WTC11 (cell line): ENCODE measurements at regions not wholly inside any gene's neighbourhood (a gene's known extent, or its start where the extent isn't known, plus 50 kb on each side); places are given as distances from the start of the nearest gene placed in this dataset.

ENCODE experiments used
- ATAC-seq: fragments of 200-7000 bp; cut with Tn5 transposase; 2 replicates; pipeline ENCODE4 v1.10.0; 2021; ENCODE audit warnings: mild to moderate bottlenecking, moderate library complexity
- CTCF ChIA-PET: fragments of 300-600 bp; sonication (Branson Sonifier 250); formaldehyde crosslinking; loops from one replicate; lab custom pipeline; 2021; ENCODE audit warnings: antibody characterized with exemption; lab: Charles Lee
- POLR2A ChIA-PET: fragments of 350-600 bp; sonication (Branson Sonifier 250); formaldehyde crosslinking; loops from one replicate; lab custom pipeline; 2021; ENCODE audit warnings: antibody characterized with exemption; lab: Charles Lee
- DNase-seq: peaks from one replicate; pipeline ENCODE4 v3.0.0; 2021; ENCODE audit warnings: low spot score
- H3K27ac Mint-ChIP-seq: 2 replicates; pipeline ENCODE4 v1.8.0; 2021; ENCODE audit warnings: mixed read lengths
- H3K27me3 Mint-ChIP-seq: 2 replicates; pipeline ENCODE4 v1.8.0; 2021; ENCODE audit warnings: low read depth, mild to moderate bottlenecking, moderate library complexity, mixed read lengths
- H3K36me3 Mint-ChIP-seq: 2 replicates; pipeline ENCODE4 v1.8.0; 2021; ENCODE audit warnings: mixed read lengths
- H3K4me1 Mint-ChIP-seq: 2 replicates; pipeline ENCODE4 v1.8.0; 2022; ENCODE audit warnings: mixed read lengths
- H3K4me3 Mint-ChIP-seq: 2 replicates; pipeline ENCODE4 v1.8.0; 2021; ENCODE audit warnings: mild to moderate bottlenecking, moderate library complexity, mixed read lengths
- H3K9me3 Mint-ChIP-seq: 2 replicates; pipeline ENCODE4 v1.8.0; 2021; ENCODE audit warnings: mixed read lengths
- ATF3 ChIP-seq: sonication (generic); formaldehyde crosslinking; conservative IDR thresholded peaks from 2 replicates; pipeline ENCODE4 v1.8.1; 2022; ENCODE audit warnings: mild to moderate bottlenecking, missing genetic modification reagents
- CREM ChIP-seq: sonication (generic); formaldehyde crosslinking; IDR thresholded peaks from 2 replicates; pipeline ENCODE4 v1.8.1; 2022; ENCODE audit warnings: mild to moderate bottlenecking, missing genetic modification reagents, moderate library complexity
- E2F5 ChIP-seq: sonication (generic); formaldehyde crosslinking; IDR thresholded peaks from 2 replicates; pipeline ENCODE4 v1.8.1; 2022; ENCODE audit warnings: mild to moderate bottlenecking, moderate library complexity, missing genetic modification reagents
- ERG ChIP-seq: fragments of 250-450 bp; sonication (Bioruptor Pico); IDR thresholded peaks from 2 replicates; pipeline ENCODE4 v1.8.0; 2021; ENCODE audit warnings: mild to moderate bottlenecking
- ESRRA ChIP-seq: sonication (generic); formaldehyde crosslinking; IDR thresholded peaks from 2 replicates; pipeline ENCODE4 v1.8.1; 2022; ENCODE audit warnings: mild to moderate bottlenecking, missing genetic modification reagents, borderline replicate concordance
- FOXJ3 ChIP-seq: sonication (generic); formaldehyde crosslinking; IDR thresholded peaks from 2 replicates; pipeline ENCODE4 v1.9.0; 2021; ENCODE audit warnings: missing genetic modification reagents, mild to moderate bottlenecking, borderline replicate concordance
- GABPB1 ChIP-seq: sonication (generic); formaldehyde crosslinking; IDR thresholded peaks from 2 replicates; pipeline ENCODE4 v1.8.1; 2023; ENCODE audit warnings: mild to moderate bottlenecking, missing genetic modification reagents
- GRHL2 ChIP-seq: fragments of 250-450 bp; sonication (Bioruptor Pico); IDR thresholded peaks from 2 replicates; pipeline ENCODE4 v1.8.0; 2022; ENCODE audit warnings: mild to moderate bottlenecking, moderate library complexity; ENCODE audit not compliant: insufficient replicate concordance, severe bottlenecking
- HMGA2 ChIP-seq: fragments of 250-450 bp; sonication (Bioruptor Pico); IDR thresholded peaks from 2 replicates; pipeline ENCODE4 v1.4.0; 2021; ENCODE audit warnings: mild to moderate bottlenecking, moderate library complexity
- HMGXB4 ChIP-seq: sonication (generic); formaldehyde crosslinking; IDR thresholded peaks from 2 replicates; pipeline ENCODE4 v1.8.1; 2023; ENCODE audit warnings: mild to moderate bottlenecking, moderate library complexity, missing genetic modification reagents
- JAZF1 ChIP-seq: fragments of 250-450 bp; sonication (Bioruptor Pico); IDR thresholded peaks from 2 replicates; pipeline ENCODE4 v1.9.0; 2021; ENCODE audit warnings: moderate library complexity, mild to moderate bottlenecking, inconsistent platforms
- NR1H2 ChIP-seq: sonication (generic); formaldehyde crosslinking; IDR thresholded peaks from 2 replicates; pipeline ENCODE4 v1.9.0; 2021; ENCODE audit warnings: mild to moderate bottlenecking, moderate library complexity, missing genetic modification reagents
- NR3C1 ChIP-seq: sonication (generic); formaldehyde crosslinking; conservative IDR thresholded peaks from 2 replicates; pipeline ENCODE4 v1.8.1; 2023; ENCODE audit warnings: low read depth, mild to moderate bottlenecking, missing genetic modification reagents
- OVOL2 ChIP-seq: fragments of 250-450 bp; sonication (Bioruptor Pico); IDR thresholded peaks from 2 replicates; pipeline ENCODE4 v1.9.0; 2021; ENCODE audit warnings: mild to moderate bottlenecking, borderline replicate concordance
- PRDM15 ChIP-seq: sonication (generic); formaldehyde crosslinking; IDR thresholded peaks from 2 replicates; pipeline ENCODE4 v1.8.0; 2022; ENCODE audit warnings: missing genetic modification reagents
- PREB ChIP-seq: sonication (generic); formaldehyde crosslinking; IDR thresholded peaks from 2 replicates; pipeline ENCODE4 v1.8.1; 2022; ENCODE audit warnings: mild to moderate bottlenecking, missing genetic modification reagents, moderate library complexity, borderline replicate concordance
- STAT6 ChIP-seq: sonication (generic); formaldehyde crosslinking; conservative IDR thresholded peaks from 2 replicates; pipeline ENCODE4 v1.8.1; 2023; ENCODE audit warnings: mild to moderate bottlenecking, low read depth, missing genetic modification reagents, moderate library complexity
- TEAD4 ChIP-seq: sonication (generic); formaldehyde crosslinking; IDR thresholded peaks from 2 replicates; pipeline ENCODE4 v1.8.0; 2022; ENCODE audit warnings: mild to moderate bottlenecking, missing genetic modification reagents
- USF1 ChIP-seq: sonication (generic); formaldehyde crosslinking; IDR thresholded peaks from 2 replicates; pipeline ENCODE4 v1.8.0; 2022; ENCODE audit warnings: mild to moderate bottlenecking, missing genetic modification reagents
- ZMAT4 ChIP-seq: fragments of 250-450 bp; sonication (Bioruptor Pico); IDR thresholded peaks from 2 replicates; pipeline ENCODE4 v1.9.0; 2021; ENCODE audit warnings: mild to moderate bottlenecking
- ZNF219 ChIP-seq: sonication (generic); formaldehyde crosslinking; IDR thresholded peaks from 2 replicates; pipeline ENCODE4 v1.8.0; 2023; ENCODE audit warnings: missing genetic modification reagents, mild to moderate bottlenecking, borderline replicate concordance
- ZNF317 ChIP-seq: sonication (generic); formaldehyde crosslinking; IDR thresholded peaks from 2 replicates; pipeline ENCODE4 v1.8.1; 2023; ENCODE audit warnings: low read depth, mild to moderate bottlenecking, moderate library complexity, missing genetic modification reagents, borderline replicate concordance
- ZNF423 ChIP-seq: fragments of 250-450 bp; sonication (Bioruptor Pico); IDR thresholded peaks from 2 replicates; pipeline ENCODE4 v2.1.2; 2022; ENCODE audit warnings: mild to moderate bottlenecking, moderate library complexity

GRCh38 chr2:149664896-149665295 is 77.3 kb upstream of the MMADHC start:
- DNase-seq (no peak), ATAC-seq (no peak)
- POLR2A ChIA-PET, result no interaction called here
- Mint-ChIP-seq H3K27me3 (no peaks in the 10 kb centered on the region; the same call in 1 of the 2 replicates), H3K9me3 (peaks cover 6% of the 10 kb centered on the region), H3K36me3 (peaks cover 3% of the 10 kb centered on the region; the same call in 1 of the 2 replicates), H3K4me1 (peaks cover 12% of the 10 kb centered on the region), H3K27ac (no peak overlapping the region), H3K4me3 (no peak overlapping the region)
- CTCF ChIA-PET, result no interaction called here
- TF ChIP-seq PRDM15 (CRISPR knock-in tag) (no peak), GABPB1 (CRISPR knock-in tag) (no peak), ERG (CRISPR knock-in tag) (no peak), TEAD4 (no peak), ZNF317 (CRISPR knock-in tag) (no peak), ZNF423 (CRISPR knock-in tag) (no peak), PREB (CRISPR knock-in tag) (no peak), ATF3 (CRISPR knock-in tag) (no peak), ZNF219 (CRISPR knock-in tag) (no peak), CREM (no peak), E2F5 (CRISPR knock-in tag) (no peak), HMGXB4 (CRISPR knock-in tag) (no peak), NR3C1 (no peak), FOXJ3 (CRISPR knock-in tag) (no peak), OVOL2 (CRISPR knock-in tag) (no peak), ESRRA (CRISPR knock-in tag) (no peak), GRHL2 (CRISPR knock-in tag) (no peak)

- H3K4me3 Mint-ChIP-seq, result no peak overlapping the region
- no peak for DNase-seq
- peaks cover 10% of the 10 kb centered on the region for H3K4me1 Mint-ChIP-seq
- ATAC-seq, result no peak
- TF ChIP-seq USF1 (CRISPR knock-in tag) (no peak), NR1H2 (CRISPR knock-in tag) (no peak), ZMAT4 (CRISPR knock-in tag) (no peak), STAT6 (no peak), ZNF219 (CRISPR knock-in tag) (no peak), JAZF1 (CRISPR knock-in tag) (no peak), HMGA2 (CRISPR knock-in tag) (no peak)
- peaks cover 6% of the 10 kb centered on the region for H3K9me3 Mint-ChIP-seq
- no peak overlapping the region for H3K27ac Mint-ChIP-seq
- POLR2A ChIA-PET, result no interaction called here
- H3K27me3 Mint-ChIP-seq, result no peaks in the 10 kb centered on the region; the same call in 1 of the 2 replicates
- H3K36me3 Mint-ChIP-seq, result peaks cover 3% of the 10 kb centered on the region; the same call in 1 of the 2 replicates
- CTCF ChIA-PET, result no interaction called here
Measured at GRCh38 chr2:149662556-149662955, 75.0 kb upstream of the MMADHC start.
